ENCODE measurements at regions not wholly inside any gene's neighbourhood (a gene's known extent, or its start where the extent isn't known, plus 50 kb on each side); places are given as distances from the start of the nearest gene placed in this dataset.

- Mint-ChIP-seq H3K9me3 (ENCODE audit: unreplicated experiment) (peaks cover 4% of the 10 kb centered on the region), H3K27me3 (ENCODE audit: low read depth, unreplicated experiment) (peaks cover 39% of the 10 kb centered on the region), H3K4me1 (ENCODE audit: low read depth, unreplicated experiment) (no peaks in the 10 kb centered on the region), H3K36me3 (ENCODE audit: low read depth, unreplicated experiment) (peaks cover 6% of the 10 kb centered on the region), H3K4me3 (ENCODE audit: unreplicated experiment) (no peak overlapping the region), H3K27ac (ENCODE audit: unreplicated experiment) (no peak overlapping the region)
- Histone ChIP-seq H4K20me1 (ENCODE audit: insufficient read depth, low read length) (no peaks in the 10 kb centered on the region), H3K27ac (ENCODE audit: low read depth, low read length) (no peak overlapping the region), H3K4me2 (ENCODE audit: low read length) (no peak overlapping the region), H2AFZ (ENCODE audit: low read depth, low read length) (no peak overlapping the region), H3K4me1 (ENCODE audit: insufficient read depth, low read length) (no peaks in the 10 kb centered on the region), H3K27me3 (ENCODE audit: insufficient read depth, low read length) (peaks cover 24% of the 10 kb centered on the region), H3K79me2 (ENCODE audit: insufficient read depth, low read length) (no peaks in the 10 kb centered on the region), H3K9me3 (ENCODE audit: insufficient read depth, low read depth, low read length) (peaks cover 3% of the 10 kb centered on the region), H3K9ac (ENCODE audit: low read length) (no peak overlapping the region), H3K36me3 (ENCODE audit: insufficient read depth, low read length) (no peaks in the 10 kb centered on the region), H3K4me3 (ENCODE audit: insufficient read depth, low read depth, low read length) (no peak overlapping the region)
- DNase-seq (ENCODE audit: low read depth) (no peak), FAIRE-seq (no peak)
- TF ChIP-seq CTCF (IDR thresholded peaks at IDR 0.05; ENCODE audit: insufficient read depth, low read depth, low read length), result no peak
- no peak for TF ChIP-seq EZH2 (IDR thresholded peaks at IDR 0.05; ENCODE audit: insufficient read depth, low read length)
Observed at GRCh38 chr22:27566602-27567001, 235.0 kb downstream of the MN1 start.

GRCh38 chr22:27568265-27568664 is 233.3 kb downstream of the MN1 start:
- Mint-ChIP-seq H3K4me1 (ENCODE audit: low read depth, unreplicated experiment) (no peaks in the 10 kb centered on the region), H3K9me3 (ENCODE audit: unreplicated experiment) (peaks cover 6% of the 10 kb centered on the region), H3K4me3 (ENCODE audit: unreplicated experiment) (no peak overlapping the region), H3K27ac (ENCODE audit: unreplicated experiment) (no peak overlapping the region), H3K36me3 (ENCODE audit: low read depth, unreplicated experiment) (peaks cover 6% of the 10 kb centered on the region), H3K27me3 (ENCODE audit: low read depth, unreplicated experiment) (peaks cover 42% of the 10 kb centered on the region)
- TF ChIP-seq EZH2 (IDR thresholded peaks at IDR 0.05; ENCODE audit: insufficient read depth, low read length), result no peak
- TF ChIP-seq CTCF (IDR thresholded peaks at IDR 0.05; ENCODE audit: insufficient read depth, low read depth, low read length), result no peak
- Histone ChIP-seq H3K36me3 (ENCODE audit: insufficient read depth, low read length) (no peaks in the 10 kb centered on the region), H3K79me2 (ENCODE audit: insufficient read depth, low read length) (no peaks in the 10 kb centered on the region), H3K4me3 (ENCODE audit: insufficient read depth, low read depth, low read length) (no peak overlapping the region), H3K27me3 (ENCODE audit: insufficient read depth, low read length) (peaks cover 31% of the 10 kb centered on the region), H3K9ac (ENCODE audit: low read length) (no peak overlapping the region), H3K4me1 (ENCODE audit: insufficient read depth, low read length) (no peaks in the 10 kb centered on the region), H3K9me3 (ENCODE audit: insufficient read depth, low read depth, low read length) (peaks cover 9% of the 10 kb centered on the region), H3K27ac (ENCODE audit: low read depth, low read length) (no peak overlapping the region), H3K4me2 (ENCODE audit: low read length) (no peak overlapping the region), H2AFZ (ENCODE audit: low read depth, low read length) (no peak overlapping the region), H4K20me1 (ENCODE audit: insufficient read depth, low read length) (no peaks in the 10 kb centered on the region)
- DNase-seq (ENCODE audit: low read depth) (no peak), FAIRE-seq (no peak)

- Histone ChIP-seq H3K36me3 (ENCODE audit: insufficient read depth, low read length) (no peaks in the 10 kb centered on the region), H3K27me3 (ENCODE audit: insufficient read depth, low read length) (peaks cover 28% of the 10 kb centered on the region), H3K9ac (ENCODE audit: low read length) (no peak overlapping the region), H3K4me2 (ENCODE audit: low read length) (no peak overlapping the region), H3K4me1 (ENCODE audit: insufficient read depth, low read length) (peaks cover 5% of the 10 kb centered on the region), H3K27ac (ENCODE audit: low read depth, low read length) (no peak overlapping the region), H3K79me2 (ENCODE audit: insufficient read depth, low read length) (no peaks in the 10 kb centered on the region), H3K9me3 (ENCODE audit: insufficient read depth, low read depth, low read length) (peaks cover 6% of the 10 kb centered on the region), H4K20me1 (ENCODE audit: insufficient read depth, low read length) (no peaks in the 10 kb centered on the region), H2AFZ (ENCODE audit: low read depth, low read length) (no peak overlapping the region), H3K4me3 (ENCODE audit: insufficient read depth, low read depth, low read length) (no peak overlapping the region)
- Mint-ChIP-seq H3K27me3 (ENCODE audit: low read depth, unreplicated experiment) (peaks cover 31% of the 10 kb centered on the region), H3K9me3 (ENCODE audit: unreplicated experiment) (peaks cover 5% of the 10 kb centered on the region), H3K4me3 (ENCODE audit: unreplicated experiment) (no peak overlapping the region), H3K36me3 (ENCODE audit: low read depth, unreplicated experiment) (peaks cover 3% of the 10 kb centered on the region), H3K27ac (ENCODE audit: unreplicated experiment) (no peak overlapping the region), H3K4me1 (ENCODE audit: low read depth, unreplicated experiment) (peaks cover 11% of the 10 kb centered on the region)
- no peak for FAIRE-seq
- no peak for TF ChIP-seq CTCF (IDR thresholded peaks at IDR 0.05; ENCODE audit: insufficient read depth, low read depth, low read length)
- DNase-seq (ENCODE audit: low read depth), result no peak
Observed at GRCh38 chr22:27571463-27572277, 229.9 kb downstream of the MN1 start.

All from astrocyte (in vitro differentiated cells and primary cell).